Naive thymus-derived CD4-positive, alpha-beta T cell (primary cell): ENCODE measurements at regions not wholly inside any gene's neighbourhood (a gene's known extent, or its start where the extent isn't known, plus 50 kb on each side); places are given as distances from the start of the nearest gene placed in this dataset.
A peak's percentile ranks its signal among the peaks of the same experiment; 100 is the strongest.

ENCODE experiments used
- ATAC-seq: fragments of 150-1000 bp; cut with Tn5 transposase; 2 replicates; pipeline ENCODE4 v1.10.0; 2021; ENCODE audit warnings: mild to moderate bottlenecking, moderate library complexity
- CTCF ChIA-PET: fragments of 350-600 bp; sonication (Branson Sonifier 250); formaldehyde crosslinking; loops from one replicate; lab custom pipeline; 2021; ENCODE audit warnings: antibody characterized with exemption; lab: Charles Lee
- POLR2A ChIA-PET: fragments of 350-600 bp; sonication (Branson Sonifier 250); formaldehyde crosslinking; loops from one replicate; lab custom pipeline; 2021; ENCODE audit warnings: antibody characterized with exemption, inconsistent platforms; lab: Charles Lee
- DNase-seq, 9 donors: peaks; one replicate each; pipeline versions ENCODE4 v3.0.0 to v3.0.0-alpha.2; 2020 to 2022; ENCODE audit warnings: mixed read lengths in 1 of 9
- H3K27ac ChIP-seq: one replicate; pipeline ENCODE4 v1.7.0; 2013; ENCODE audit warnings: mild to moderate bottlenecking, low read depth, low read length, moderate library complexity
- H3K27me3 ChIP-seq, 2 donors: one replicate each; pipeline ENCODE4 v1.7.0; 2013; ENCODE audit warnings: low read length in 2 of 2, mild to moderate bottlenecking in 2 of 2, moderate library complexity in 2 of 2; ENCODE audit not compliant: control insufficient read depth in 2 of 2, insufficient read depth in 2 of 2
- H3K36me3 ChIP-seq, 3 experiments: 1 replicate in 2 of 3; 2 replicates in 1 of 3; pipeline ENCODE4 v1.7.0; 2013; ENCODE audit warnings: low read length in 3 of 3, mild to moderate bottlenecking in 3 of 3, moderate library complexity in 1 of 3; ENCODE audit not compliant: insufficient read depth in 3 of 3, control insufficient read depth in 2 of 3
- H3K4me1 ChIP-seq, 2 donors: one replicate each; pipeline ENCODE4 v1.7.0; 2013; ENCODE audit warnings: low read length in 2 of 2, mild to moderate bottlenecking in 2 of 2, moderate library complexity in 1 of 2; ENCODE audit not compliant: control insufficient read depth in 2 of 2, insufficient read depth in 2 of 2
- H3K4me3 ChIP-seq: 2 replicates; pipeline ENCODE4 v1.7.0; 2013; ENCODE audit warnings: mild to moderate bottlenecking, low read length
- H3K9me3 ChIP-seq, 3 experiments: 1 replicate in 2 of 3; 2 replicates in 1 of 3; pipeline ENCODE4 v1.7.0; 2013; ENCODE audit warnings: low read length in 3 of 3; ENCODE audit not compliant: control insufficient read depth in 2 of 3
- H3K27ac Mint-ChIP-seq, 9 donors: one replicate each; pipeline ENCODE4 v1.8.0; 2020 to 2022; ENCODE audit warnings: mixed read lengths in 9 of 9, mild to moderate bottlenecking in 8 of 9, moderate library complexity in 5 of 9, inconsistent platforms in 2 of 9
- H3K27me3 Mint-ChIP-seq, 5 donors: one replicate each; pipeline ENCODE4 v1.8.0; 2021 to 2022; ENCODE audit warnings: mixed read lengths in 5 of 5, mild to moderate bottlenecking in 1 of 5
- H3K36me3 Mint-ChIP-seq, 5 donors: one replicate each; pipeline ENCODE4 v1.8.0; 2020 to 2022; ENCODE audit warnings: mixed read lengths in 5 of 5, mild to moderate bottlenecking in 3 of 5, inconsistent platforms in 1 of 5
- H3K4me1 Mint-ChIP-seq, 7 donors: one replicate each; pipeline ENCODE4 v1.8.0; 2020 to 2022; ENCODE audit warnings: mixed read lengths in 7 of 7, mild to moderate bottlenecking in 3 of 7, inconsistent platforms in 1 of 7
- H3K4me3 Mint-ChIP-seq, 10 donors: one replicate each; pipeline ENCODE4 v1.8.0; 2020 to 2022; ENCODE audit warnings: mild to moderate bottlenecking in 10 of 10, mixed read lengths in 10 of 10, moderate library complexity in 6 of 10, inconsistent platforms in 2 of 10
- H3K9me3 Mint-ChIP-seq, 11 donors: one replicate each; pipeline ENCODE4 v1.8.0; 2020 to 2022; ENCODE audit warnings: mixed read lengths in 11 of 11, mild to moderate bottlenecking in 4 of 11, inconsistent platforms in 1 of 11, moderate library complexity in 1 of 11
- intact Hi-C, 2 donors: fragments of 100-400 bp; cut with micrococcal nuclease; formaldehyde crosslinking; loops; one replicate each; pipeline ENCODE4 v1.15.1; 2023

- POLR2A ChIA-PET, result no interaction called here
- Histone ChIP-seq H3K4me1 (no peaks in the 10 kb centered on the region), H3K36me3 (no peaks in the 10 kb centered on the region), H3K4me3 (no peak overlapping the region), H3K9me3 (no peaks in the 10 kb centered on the region), H3K27ac (no peak overlapping the region), H3K27me3 (no peaks in the 10 kb centered on the region)
- intact Hi-C loops, result no loop called here
- CTCF ChIA-PET, result no interaction called here
- no peaks in the 10 kb centered on the region for H3K4me1 Mint-ChIP-seq
- H3K9me3 Mint-ChIP-seq, result peaks cover 0 to 9% (median 3%) of the 10 kb centered on the region in 11 donors
- peak in 2 of 9 donors; percentile 1 to 12 for DNase-seq
- no peak for ATAC-seq
- peaks cover 0 to 2% (median 0%) of the 10 kb centered on the region in 5 donors for H3K36me3 Mint-ChIP-seq
- no peak overlapping the region for H3K4me3 Mint-ChIP-seq
- no peaks in the 10 kb centered on the region for H3K27me3 Mint-ChIP-seq
- H3K27ac Mint-ChIP-seq, result no peak overlapping the region
These were observed 288.7 kb upstream of the DSEL start for GRCh38 chr18:67805261-67805660.

GRCh38 chr18:67794521-67794920 is 278.0 kb upstream of the DSEL start:
- Mint-ChIP-seq H3K36me3 (no peaks in the 10 kb centered on the region), H3K9me3 (peaks cover 0 to 7% (median 1%) of the 10 kb centered on the region in 11 donors), H3K27ac (no peak overlapping the region), H3K4me1 (no peaks in the 10 kb centered on the region), H3K4me3 (no peak overlapping the region), H3K27me3 (no peaks in the 10 kb centered on the region)
- Histone ChIP-seq H3K9me3 (no peaks in the 10 kb centered on the region), H3K27me3 (no peaks in the 10 kb centered on the region), H3K36me3 (no peaks in the 10 kb centered on the region), H3K4me1 (no peaks in the 10 kb centered on the region), H3K4me3 (no peak overlapping the region), H3K27ac (no peak overlapping the region)
- ChIA-PET POLR2A (no interaction called here), CTCF (no interaction called here)
- ATAC-seq, result no peak
- intact Hi-C loops, result no loop called here
- DNase-seq, result no peak

GRCh38 chr18:67790527-67790926 is 274.0 kb upstream of the DSEL start:
- no peak overlapping the region for H3K27ac Mint-ChIP-seq
- CTCF ChIA-PET, result interaction anchor here (0.5 to 0.6 kb wide), 2 partner anchors 18 to 614 kb away, joined by 3 to 5 read pairs; no protein-coding TSS in a partner anchor
- intact Hi-C loops, result no loop called here
- DNase-seq, result no peak
- Histone ChIP-seq H3K4me1 (no peaks in the 10 kb centered on the region), H3K36me3 (no peaks in the 10 kb centered on the region), H3K27ac (no peak overlapping the region), H3K27me3 (no peaks in the 10 kb centered on the region), H3K4me3 (no peak overlapping the region), H3K9me3 (no peaks in the 10 kb centered on the region)
- no peaks in the 10 kb centered on the region for H3K27me3 Mint-ChIP-seq
- no peaks in the 10 kb centered on the region for H3K36me3 Mint-ChIP-seq
- H3K9me3 Mint-ChIP-seq, result peaks cover 0 to 10% (median 2%) of the 10 kb centered on the region in 11 donors
- no peaks in the 10 kb centered on the region for H3K4me1 Mint-ChIP-seq
- no peak overlapping the region for H3K4me3 Mint-ChIP-seq
- ATAC-seq, result no peak
- POLR2A ChIA-PET, result no interaction called here

GRCh38 chr18:67789165-67789545 is 272.6 kb upstream of the DSEL start:
- no peak overlapping the region for H3K4me3 Mint-ChIP-seq
- ChIA-PET CTCF (no interaction called here), POLR2A (no interaction called here)
- no peaks in the 10 kb centered on the region for H3K27me3 Mint-ChIP-seq
- intact Hi-C loops, result no loop called here
- H3K27ac Mint-ChIP-seq, result no peak overlapping the region
- H3K36me3 Mint-ChIP-seq, result no peaks in the 10 kb centered on the region
- no peaks in the 10 kb centered on the region for H3K9me3 ChIP-seq
- no peaks in the 10 kb centered on the region for H3K4me1 ChIP-seq
- H3K9me3 Mint-ChIP-seq, result peaks cover 0 to 10% (median 2%) of the 10 kb centered on the region in 11 donors
- no peaks in the 10 kb centered on the region for H3K4me1 Mint-ChIP-seq
- no peaks in the 10 kb centered on the region for H3K36me3 ChIP-seq
- ATAC-seq (no peak), DNase-seq (no peak)
- H3K27ac ChIP-seq, result no peak overlapping the region
- no peak overlapping the region for H3K4me3 ChIP-seq
- no peaks in the 10 kb centered on the region for H3K27me3 ChIP-seq

- no peaks in the 10 kb centered on the region for H3K36me3 Mint-ChIP-seq
- H3K36me3 ChIP-seq, result no peaks in the 10 kb centered on the region
- POLR2A ChIA-PET, result no interaction called here
- H3K27me3 Mint-ChIP-seq, result no peaks in the 10 kb centered on the region
- CTCF ChIA-PET, result no interaction called here
- no peak overlapping the region for H3K4me3 ChIP-seq
- H3K27ac ChIP-seq, result no peak overlapping the region
- H3K4me1 ChIP-seq, result no peaks in the 10 kb centered on the region
- no peak for ATAC-seq
- H3K27ac Mint-ChIP-seq, result no peak overlapping the region
- intact Hi-C loops, result no loop called here
- H3K27me3 ChIP-seq, result no peaks in the 10 kb centered on the region
- no peak for DNase-seq
- H3K4me3 Mint-ChIP-seq, result no peak overlapping the region
- H3K9me3 Mint-ChIP-seq, result peaks cover 0 to 14% (median 2%) of the 10 kb centered on the region in 11 donors
- H3K4me1 Mint-ChIP-seq, result no peaks in the 10 kb centered on the region
- no peaks in the 10 kb centered on the region for H3K9me3 ChIP-seq
These were observed 272.0 kb upstream of the DSEL start for GRCh38 chr18:67788310-67789164.

- Mint-ChIP-seq H3K4me1 (no peaks in the 10 kb centered on the region), H3K27me3 (peaks cover 0 to 4% (median 0%) of the 10 kb centered on the region in 5 donors), H3K27ac (no peak overlapping the region), H3K4me3 (no peak overlapping the region), H3K36me3 (no peaks in the 10 kb centered on the region), H3K9me3 (peaks cover 0 to 4% (median 0%) of the 10 kb centered on the region in 11 donors)
- Histone ChIP-seq H3K36me3 (no peaks in the 10 kb centered on the region), H3K4me3 (no peak overlapping the region), H3K27me3 (no peaks in the 10 kb centered on the region), H3K4me1 (no peaks in the 10 kb centered on the region), H3K27ac (no peak overlapping the region), H3K9me3 (no peaks in the 10 kb centered on the region)
- ChIA-PET POLR2A (no interaction called here), CTCF (no interaction called here)
- DNase-seq, result no peak
- no peak for ATAC-seq
- intact Hi-C loops, result no loop called here
These were observed 266.9 kb upstream of the DSEL start for GRCh38 chr18:67783196-67783946.
